HG02885 (cell line): ENCODE measurements at regions not wholly inside any gene's neighbourhood (a gene's known extent, or its start where the extent isn't known, plus 50 kb on each side); places are given as distances from the start of the nearest gene placed in this dataset.

Experiments used
- ATAC-seq: cut with Tn5 transposase; IDR thresholded peaks from one replicate; pipeline ENCODE4 v1.9.1; 2021; ENCODE audit warnings: mild to moderate bottlenecking; ENCODE audit not compliant: unreplicated experiment, poor library complexity

DNA sequence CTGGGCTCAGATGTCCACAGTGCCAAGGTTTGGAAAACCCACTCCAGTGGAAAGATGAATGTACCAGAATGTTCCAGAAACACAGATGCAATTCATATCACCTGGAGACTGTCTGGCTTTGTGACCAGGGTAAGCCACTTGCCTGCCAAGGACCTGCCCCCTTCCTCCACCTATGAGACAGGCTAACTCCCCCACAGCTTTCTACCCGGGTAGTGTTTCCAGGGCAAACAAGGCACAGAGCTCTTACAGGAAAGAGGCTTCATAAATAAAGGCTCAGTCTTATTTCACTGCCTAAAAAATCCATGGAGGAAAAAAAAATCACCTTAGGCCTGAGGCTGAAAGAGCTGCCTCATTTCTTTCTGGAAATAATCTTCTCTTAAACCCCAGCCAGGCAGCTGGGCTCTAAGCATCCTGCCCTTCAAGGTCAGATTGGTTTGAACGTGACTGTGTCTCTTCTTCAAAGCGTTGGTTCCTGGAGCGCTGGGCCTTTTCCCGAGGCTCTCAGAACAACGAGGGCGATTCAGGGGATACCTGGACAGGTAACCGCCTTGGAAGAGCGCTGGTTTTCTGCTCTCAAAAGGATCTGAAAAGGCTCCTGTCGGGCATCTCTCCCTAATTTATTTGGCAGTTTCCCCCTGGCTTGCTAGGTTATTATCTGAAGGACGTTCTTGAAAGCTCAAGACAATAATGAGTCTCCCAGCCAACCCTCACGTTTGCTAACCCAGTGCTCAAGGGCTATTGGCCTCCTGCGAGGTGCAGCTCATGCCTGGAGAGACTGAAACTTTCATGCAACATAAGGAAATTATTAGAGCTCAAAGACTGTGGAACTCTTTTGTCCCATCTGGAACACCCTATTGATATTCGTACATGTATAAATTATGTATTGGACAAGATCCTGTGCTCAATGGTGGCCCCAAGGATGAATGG, 199.2 kb upstream of the PMEPA1 start:
- no peak for ATAC-seq

DNA sequence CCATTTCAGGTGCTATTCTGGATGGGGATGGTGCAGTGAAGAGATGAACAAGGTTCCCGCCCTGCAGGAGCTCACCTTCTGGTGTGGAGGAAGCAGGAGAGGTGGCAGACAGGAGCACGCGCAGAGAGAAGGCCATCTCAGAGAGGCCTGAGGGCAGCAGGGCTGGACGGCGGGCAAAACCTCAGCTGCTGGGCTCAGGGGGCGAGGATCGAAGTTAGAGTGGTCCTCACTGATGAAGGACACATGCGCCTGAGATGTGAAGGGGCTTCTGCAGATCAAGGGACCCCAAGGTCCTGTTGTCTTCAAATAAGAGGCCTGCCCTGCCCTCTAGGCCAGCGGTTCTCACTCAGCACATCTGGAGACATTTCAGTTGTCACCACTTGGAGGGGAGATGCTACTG, 198.4 kb upstream of the PMEPA1 start:
- no peak for ATAC-seq

DNA sequence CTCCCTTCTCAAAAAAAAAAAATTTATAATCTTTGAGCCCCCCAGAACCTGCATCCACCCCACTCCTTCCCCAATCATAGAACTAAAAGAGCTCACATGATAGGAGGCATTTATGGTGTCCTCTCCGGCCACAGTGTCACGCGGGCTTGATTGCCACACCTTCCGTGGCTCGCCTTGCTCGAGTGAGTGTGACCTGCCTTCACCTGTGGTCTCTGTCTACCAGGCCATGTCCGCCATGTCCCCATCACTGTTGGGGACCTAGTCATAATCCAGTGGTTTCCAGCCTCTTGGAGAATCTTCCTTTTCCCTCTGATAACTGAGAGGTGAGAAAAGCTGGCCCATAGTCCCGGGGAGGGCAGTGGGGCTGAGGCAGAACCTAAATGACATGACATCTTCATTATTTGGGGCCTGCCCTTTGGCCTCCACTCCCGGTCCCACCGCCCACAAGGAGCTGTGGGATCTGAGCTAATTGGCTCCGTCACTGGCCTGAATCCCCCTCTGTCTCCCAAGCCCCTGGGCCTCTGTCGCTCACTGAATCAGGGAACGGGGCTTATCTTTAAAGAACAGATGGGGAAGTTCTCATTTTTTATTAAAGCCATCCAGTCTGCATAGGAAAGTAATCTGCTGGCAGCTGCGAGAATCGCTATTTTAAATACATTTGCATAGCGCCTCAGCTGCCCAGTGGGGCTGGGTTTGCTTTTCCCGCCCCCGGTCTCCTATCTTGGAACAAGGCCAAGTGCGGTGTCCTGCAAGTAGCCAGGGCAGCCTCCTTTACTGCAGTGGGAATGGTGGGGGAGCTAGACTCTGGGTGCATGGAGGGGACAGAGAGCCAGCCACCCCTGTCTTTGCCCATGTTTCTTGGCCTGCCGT, 197.6 kb upstream of the PMEPA1 start:
- no peak for ATAC-seq

DNA sequence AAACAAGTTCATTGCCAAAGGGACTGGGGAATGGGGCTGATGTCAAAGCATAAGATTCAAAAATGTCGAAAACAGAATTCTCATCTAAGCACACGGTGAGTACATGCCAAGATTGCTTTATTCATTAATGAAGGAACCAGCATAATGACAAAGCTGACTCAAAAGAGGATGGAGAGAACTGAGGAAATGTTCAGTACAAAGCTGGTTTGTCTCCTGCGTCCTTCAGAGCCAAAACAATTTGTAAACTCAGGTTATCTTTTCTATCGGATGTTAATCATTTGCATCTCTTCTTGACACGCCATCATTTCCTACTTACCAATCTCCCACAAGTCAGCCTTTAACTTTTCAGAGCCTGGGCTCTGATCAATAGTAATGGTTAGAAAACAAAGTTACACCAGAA, 195.6 kb upstream of the PMEPA1 start:
- no peak for ATAC-seq

DNA sequence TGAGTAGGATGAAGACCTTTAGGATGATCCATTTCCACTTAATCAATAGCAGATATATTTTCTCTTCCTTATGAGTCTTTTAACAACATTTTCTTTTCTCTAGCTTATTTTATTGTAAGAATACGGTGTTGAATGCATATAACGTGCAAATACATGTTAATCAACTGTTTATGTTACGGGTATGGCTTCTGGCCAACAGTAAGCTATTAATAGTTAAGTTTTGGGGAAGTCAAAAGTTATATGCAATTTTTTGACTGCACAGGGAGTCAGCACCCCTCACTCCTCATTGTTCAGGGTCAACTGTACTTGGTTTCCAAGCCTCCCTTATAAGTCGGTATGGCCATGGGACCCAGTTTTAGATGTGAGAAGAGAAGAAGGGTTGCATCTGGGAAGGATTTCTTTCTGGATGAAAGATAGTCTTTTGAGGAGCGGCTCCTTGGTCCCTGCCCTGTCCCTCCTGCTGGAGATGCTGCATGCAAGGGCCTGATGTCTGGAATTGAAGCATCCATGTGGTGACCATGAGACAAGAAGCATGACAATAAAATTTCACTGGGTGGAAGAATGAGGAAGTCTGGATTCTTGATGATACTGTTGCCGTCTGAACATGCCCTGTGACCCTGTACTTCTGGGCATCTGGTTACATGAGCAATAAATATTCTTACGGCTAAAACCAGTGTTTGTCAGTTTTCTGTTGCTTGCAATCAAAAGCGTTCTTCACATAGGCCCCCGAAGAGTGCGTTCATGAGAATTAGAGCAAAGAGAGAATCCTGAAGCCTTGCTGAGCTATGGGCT, 194.7 kb upstream of the PMEPA1 start:
- no peak for ATAC-seq

DNA sequence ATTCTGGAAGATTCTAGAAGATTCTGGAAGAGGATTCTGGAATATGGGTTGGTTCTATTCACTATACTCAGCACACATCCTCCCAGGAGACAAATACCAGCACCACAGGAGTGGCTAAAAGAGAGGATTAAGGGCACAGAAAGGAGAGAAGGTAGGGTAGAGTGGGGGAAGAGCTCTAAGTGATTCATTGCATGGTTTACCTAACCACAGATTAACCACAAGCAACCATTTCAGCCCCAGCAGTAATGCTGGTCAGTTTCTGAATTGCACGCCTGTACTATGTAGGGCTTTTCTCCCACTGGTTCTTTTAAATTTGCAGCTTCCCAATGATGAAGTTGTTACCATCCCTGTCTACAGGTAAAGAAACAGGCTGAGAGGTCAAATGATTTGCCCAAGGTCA, 192.7 kb upstream of the PMEPA1 start:
- ATAC-seq = peak; percentile 72

DNA sequence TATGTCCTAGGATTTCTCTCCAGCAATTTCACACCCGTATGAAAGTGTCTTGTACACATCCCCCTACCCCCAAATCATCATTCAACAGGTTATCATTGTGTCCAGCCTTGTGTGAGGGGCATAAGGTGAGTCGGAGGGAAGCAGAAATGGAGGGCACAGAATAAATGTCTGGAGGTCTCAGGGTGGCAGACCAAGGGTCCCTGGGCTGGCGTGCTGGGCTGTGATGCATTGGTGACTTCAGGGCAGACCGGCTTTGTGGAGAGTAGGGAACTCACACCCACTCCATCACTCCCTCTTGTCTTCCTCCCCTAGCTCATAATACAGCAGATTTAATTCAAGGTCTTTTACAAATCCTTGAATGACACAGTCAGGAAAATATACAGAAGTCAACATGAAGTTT, 191.7 kb upstream of the PMEPA1 start:
- no peak for ATAC-seq

DNA sequence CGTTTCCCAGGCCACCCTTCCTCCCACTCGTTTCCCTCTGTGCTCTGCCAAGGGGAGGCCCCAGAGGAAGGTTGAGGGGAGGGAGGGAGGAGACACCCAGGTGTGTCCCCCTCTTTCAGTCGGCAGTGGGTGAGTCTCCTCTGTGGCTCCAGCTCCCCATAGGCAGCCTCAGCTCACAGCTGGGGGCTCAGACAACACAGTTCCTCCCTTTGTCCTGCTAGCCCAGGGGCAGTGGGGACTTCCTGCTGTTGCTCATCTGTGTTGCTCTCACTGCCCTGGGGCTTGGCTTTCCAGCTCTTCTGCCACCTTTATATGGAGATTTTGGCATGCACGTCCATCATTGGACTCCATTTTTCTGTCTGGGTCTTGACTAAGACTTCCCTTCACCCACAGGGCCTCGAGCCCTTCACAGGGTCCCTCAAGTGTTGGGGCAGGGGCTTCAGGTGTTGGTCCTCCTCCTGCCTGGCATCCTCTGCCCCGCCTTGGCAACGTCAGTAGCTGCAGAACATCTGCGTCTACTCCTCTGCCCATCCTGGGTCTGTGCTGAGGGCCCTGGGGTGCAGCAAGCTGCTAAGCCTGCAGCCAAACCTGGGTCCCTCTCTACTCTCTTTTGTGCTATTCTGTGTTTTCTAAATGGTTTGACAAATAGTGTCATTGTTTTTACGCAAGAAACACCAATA, 190.6 kb upstream of the PMEPA1 start:
- ATAC-seq = no peak

DNA sequence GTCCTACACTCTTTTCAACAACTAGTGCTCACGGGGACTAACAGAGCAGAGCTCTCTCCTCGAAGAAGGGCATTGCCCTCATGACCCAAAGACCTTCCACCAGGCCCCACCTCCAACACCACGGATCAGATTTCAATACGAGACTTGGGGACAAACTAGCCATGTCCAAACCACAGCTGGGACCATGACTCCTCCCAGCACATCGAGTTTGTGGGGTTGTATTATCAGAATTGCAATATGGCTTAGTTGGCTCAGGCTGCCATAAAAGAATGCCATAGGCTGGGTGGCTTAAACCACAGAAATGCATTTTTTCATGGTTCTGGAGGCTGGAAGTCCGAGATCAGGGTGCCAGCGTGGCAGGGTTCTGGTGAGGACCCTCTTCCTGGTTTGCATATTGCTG, 189.7 kb upstream of the PMEPA1 start:
- ATAC-seq = no peak

DNA sequence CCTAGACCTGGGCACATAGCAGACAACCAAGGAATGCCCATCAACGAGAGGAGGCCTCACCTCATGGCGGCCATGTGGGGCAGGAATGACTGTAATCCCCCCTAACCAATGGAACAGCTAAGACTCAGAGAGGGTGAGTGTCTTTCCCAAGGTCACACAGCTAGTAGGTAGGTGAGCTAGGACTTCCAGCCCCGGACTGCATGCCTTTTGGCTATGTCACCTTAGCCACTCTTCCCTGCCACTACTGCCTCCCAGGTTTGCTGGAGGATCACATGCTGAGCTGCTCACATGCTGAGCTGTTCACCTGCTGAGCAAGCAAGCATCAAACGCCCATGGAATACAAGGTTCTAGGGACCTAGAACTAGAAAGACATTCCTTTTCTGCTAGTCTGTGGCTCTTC, 188.5 kb upstream of the PMEPA1 start:
- no peak for ATAC-seq

DNA sequence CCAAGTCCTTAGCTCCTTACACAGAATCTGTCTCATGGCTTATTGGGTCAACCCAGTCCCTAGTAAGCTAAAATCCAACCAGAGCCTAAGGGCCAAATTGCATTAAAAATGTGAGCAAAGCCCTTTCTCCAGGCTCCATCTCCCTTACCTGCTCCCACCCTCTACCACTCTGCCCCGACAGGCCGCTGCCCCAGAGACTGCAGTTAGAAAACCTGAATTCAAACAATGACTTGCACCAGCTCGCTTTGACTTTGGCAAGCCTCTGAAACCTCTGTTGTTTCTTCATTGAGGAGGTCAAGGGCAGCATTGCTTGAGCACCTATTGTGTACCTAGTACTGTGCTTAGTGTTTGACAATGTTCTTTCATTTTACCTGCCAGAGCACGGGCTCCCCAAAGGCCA, 188.1 kb upstream of the PMEPA1 start:
- no peak for ATAC-seq

DNA sequence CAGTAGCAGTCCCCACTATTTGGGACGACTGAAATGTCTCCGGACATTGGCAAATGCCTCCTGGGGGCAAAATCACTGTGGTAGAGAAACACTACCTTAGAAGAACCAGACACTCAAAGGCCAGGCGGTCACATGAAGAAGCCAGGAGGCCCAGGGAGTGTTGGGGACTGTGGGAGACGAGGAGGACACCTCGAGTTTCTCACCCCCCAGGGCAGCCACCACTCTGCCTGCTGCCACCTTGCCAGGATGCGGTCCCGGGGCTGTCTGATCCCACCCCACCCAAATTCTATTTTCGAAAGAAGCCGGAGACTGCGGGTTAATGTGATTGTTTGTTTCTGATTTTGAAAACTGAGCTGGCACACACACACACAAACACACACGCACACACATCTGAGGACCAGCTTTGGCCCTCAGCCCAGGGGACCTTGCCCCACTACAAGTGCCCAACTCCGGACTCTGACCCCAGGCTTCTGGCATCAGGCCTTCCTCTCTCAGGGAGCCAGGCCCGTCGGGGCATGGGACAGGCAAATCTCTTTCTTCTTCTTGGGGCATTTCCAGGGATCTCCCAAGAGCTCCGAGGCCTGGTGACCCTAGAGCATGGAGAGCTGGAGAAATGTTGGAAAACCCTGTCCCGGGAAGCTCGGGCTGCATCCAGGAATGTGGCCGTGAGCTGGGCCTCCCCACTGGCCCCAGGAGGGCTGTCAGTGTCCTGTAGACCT, 187.5 kb upstream of the PMEPA1 start:
- ATAC-seq = no peak

DNA sequence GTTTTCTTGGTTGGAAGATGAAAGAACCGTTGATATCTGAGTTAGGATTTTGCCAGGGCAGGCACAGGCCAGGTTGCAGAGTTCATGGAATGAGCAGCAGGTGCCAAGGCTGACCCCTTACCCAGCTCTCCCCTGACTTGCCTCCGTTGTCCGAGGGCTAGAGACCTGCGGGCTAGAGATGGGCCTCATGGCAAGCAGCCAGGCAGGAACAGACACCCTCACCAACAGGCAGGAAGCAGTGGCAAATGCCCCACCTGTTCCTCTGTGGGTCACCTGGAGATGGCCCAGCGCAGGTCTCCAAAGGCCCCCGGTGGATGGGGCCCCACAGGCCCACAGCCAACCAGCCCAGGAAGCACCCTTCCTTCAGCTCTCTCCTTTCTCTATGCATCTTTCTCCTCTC, 186.7 kb upstream of the PMEPA1 start:
- ATAC-seq = no peak

DNA sequence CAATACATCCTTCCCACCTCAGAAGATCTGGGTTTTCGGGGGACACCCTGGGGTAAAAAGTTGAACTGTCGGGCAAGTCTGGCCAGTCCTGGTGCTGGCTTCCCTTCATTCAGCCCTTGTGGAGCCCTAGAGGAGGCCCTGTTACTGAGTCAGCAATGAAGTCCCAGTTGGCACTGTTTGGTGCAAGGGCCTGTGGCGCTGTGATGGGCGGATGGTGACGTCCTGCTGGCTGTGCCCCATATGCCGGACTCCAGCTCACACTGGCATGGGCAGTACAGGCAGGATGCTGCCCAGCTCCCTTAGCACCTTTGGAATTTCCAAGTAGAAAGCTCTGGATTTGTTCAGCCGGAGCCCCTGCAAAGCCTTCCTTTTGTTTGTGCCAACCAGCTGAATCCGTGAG, 186.2 kb upstream of the PMEPA1 start:
- no peak for ATAC-seq

DNA sequence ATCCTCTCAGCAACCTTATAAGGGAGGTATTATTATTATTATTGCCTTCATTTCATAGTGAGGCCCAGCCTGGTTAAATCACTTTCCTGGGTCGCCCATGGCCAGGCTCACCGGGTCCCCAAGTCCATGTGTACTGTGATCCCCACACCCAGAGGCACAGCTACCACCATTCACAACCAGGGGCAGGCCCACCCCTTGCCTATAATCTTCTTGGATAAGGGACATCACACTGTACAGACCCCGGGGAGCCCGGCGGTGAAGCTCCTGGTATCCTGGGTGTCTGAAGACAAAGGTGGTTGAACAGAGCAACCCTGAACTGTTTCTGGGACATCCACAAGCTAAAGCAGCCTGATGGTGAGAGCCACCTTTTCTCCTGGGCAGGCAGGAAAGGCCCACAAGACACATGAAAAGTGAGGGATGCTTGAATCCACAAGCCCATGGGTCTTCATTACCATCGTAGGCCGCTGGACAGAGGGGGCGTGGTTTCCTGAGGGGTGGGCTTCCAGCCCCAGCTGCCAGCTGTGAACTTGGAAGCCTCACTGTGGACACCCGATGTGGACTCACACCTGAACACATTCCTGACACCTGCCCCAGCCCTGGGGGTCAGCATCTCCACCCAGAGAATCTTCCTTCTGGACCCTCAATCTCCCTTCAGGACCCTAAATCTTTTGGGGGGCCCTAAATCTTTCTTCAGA, 185.5 kb upstream of the PMEPA1 start:
- no peak for ATAC-seq

DNA sequence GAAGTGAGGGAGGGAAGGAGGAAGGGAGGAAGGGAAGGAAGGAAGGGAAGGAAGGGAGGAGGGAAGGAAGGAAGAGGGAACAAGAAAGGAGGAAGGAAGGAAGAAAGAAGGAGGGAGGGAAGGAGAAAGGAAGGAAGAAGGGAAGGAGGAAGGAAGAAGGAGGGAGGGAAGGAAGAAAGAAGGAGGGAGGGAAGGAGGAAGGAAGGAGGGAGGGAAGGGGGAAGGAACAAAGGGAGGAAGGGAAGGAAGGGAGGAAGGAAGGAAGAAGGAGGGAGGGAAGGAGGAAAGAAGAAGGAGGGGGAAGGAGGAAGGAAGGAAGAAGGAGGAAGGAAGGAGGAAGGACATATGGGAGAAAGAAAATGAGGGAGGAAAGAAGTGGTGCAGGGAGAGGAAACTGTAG, 184.7 kb upstream of the PMEPA1 start:
- no peak for ATAC-seq

DNA sequence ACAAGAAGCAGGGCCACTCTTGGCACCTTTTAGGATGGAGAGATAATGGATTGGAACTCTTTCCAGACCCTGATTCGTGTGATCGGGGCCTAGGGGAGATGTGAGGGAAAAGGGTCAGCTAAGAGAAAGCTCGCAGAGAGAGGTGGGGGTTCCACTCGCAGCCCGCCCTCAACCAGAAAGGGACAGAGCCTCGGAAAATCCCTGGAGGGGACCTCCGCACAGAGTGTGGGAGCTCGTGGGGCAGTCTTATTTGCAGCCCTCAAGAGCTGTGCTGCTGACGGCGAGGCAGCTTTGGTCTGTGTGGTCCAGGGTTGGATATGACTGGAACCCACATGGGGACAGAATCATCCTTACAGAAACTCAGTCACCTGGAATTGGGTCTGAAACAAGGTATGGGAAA, 184.3 kb upstream of the PMEPA1 start:
- no peak for ATAC-seq

DNA sequence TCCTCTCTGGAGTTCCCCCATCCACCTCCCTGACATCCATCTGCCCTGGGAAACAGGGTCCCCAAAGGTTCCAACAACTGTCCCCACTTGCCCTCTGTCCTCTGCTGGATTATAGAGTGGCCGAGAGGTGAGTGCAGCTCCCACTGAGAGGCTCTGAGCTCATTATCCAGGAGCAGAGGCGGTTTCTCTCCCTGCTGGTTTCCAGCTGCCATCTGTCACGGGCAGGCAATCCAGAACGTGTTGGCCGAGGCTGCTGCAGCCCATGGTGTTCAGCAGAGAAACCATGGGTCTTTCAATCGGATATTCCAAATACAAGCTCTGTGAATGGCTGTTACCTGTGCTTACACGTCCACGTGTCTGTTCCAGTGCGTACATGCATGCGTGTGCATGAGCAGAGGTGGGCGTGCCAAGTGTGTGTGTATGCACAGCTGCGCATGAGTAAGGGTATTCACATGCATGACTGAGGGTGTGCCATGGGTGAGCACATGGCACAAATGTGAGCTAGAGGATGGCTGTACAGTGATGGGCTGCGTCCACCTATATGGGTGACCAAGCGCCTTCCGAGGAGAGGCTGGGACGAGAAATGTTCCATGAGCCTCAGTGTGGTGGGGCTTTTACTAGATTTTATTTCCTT, 183.7 kb upstream of the PMEPA1 start:
- ATAC-seq = no peak
